C4-2B (cell line): ENCODE measurements at regions not wholly inside any gene's neighbourhood (a gene's known extent, or its start where the extent isn't known, plus 50 kb on each side); places are given as distances from the start of the nearest gene placed in this dataset.

Source experiments
- H3K27ac ChIP-seq: fragments of 450-650 bp; 2 replicates; pipeline ENCODE4 v1.5.1; 2017
- CTCF ChIP-seq: fragments of 450-650 bp; conservative IDR thresholded peaks from 2 replicates; pipeline ENCODE4 v1.5.1; 2017; ENCODE audit warnings: mild to moderate bottlenecking
- ZFX ChIP-seq: fragments of 450-650 bp; IDR thresholded peaks from 2 replicates; pipeline ENCODE4 v1.6.1; 2017

GRCh38 chr20:12914804-12915203 lies 94.0 kb upstream of the SPTLC3 start:
- no peak overlapping the region for H3K27ac ChIP-seq
- TF ChIP-seq CTCF (no peak), ZFX (no peak)

GRCh38 chr20:12916699-12917098 lies 92.1 kb upstream of the SPTLC3 start:
- H3K27ac ChIP-seq = no peak overlapping the region
- TF ChIP-seq ZFX (no peak), CTCF (no peak)

- TF ChIP-seq CTCF (no peak), ZFX (no peak)
- H3K27ac ChIP-seq = no peak overlapping the region
Measured at GRCh38 chr20:12924126-12924525, 84.6 kb upstream of the SPTLC3 start.

GRCh38 chr20:12925210-12925755 lies 83.5 kb upstream of the SPTLC3 start:
- TF ChIP-seq ZFX = no peak
- TF ChIP-seq CTCF = peak; percentile 86
- no peak overlapping the region for H3K27ac ChIP-seq

- TF ChIP-seq CTCF (no peak), ZFX (no peak)
- H3K27ac ChIP-seq = no peak overlapping the region
Measured at GRCh38 chr20:12925863-12926793, 82.6 kb upstream of the SPTLC3 start.

- no peak overlapping the region for H3K27ac ChIP-seq
- TF ChIP-seq ZFX = no peak
- TF ChIP-seq CTCF = no peak
Measured at GRCh38 chr20:12927489-12927888, 81.3 kb upstream of the SPTLC3 start.

GRCh38 chr20:12928358-12928754 lies 80.4 kb upstream of the SPTLC3 start:
- TF ChIP-seq CTCF (no peak), ZFX (no peak)
- no peak overlapping the region for H3K27ac ChIP-seq
